Progenitor cell of endocrine pancreas (in vitro differentiated cells): ENCODE measurements at regions not wholly inside any gene's neighbourhood (a gene's known extent, or its start where the extent isn't known, plus 50 kb on each side); places are given as distances from the start of the nearest gene placed in this dataset.

Experiments used
- DNase-seq: peaks from one replicate; pipeline ENCODE4 v3.0.0; 2021; ENCODE audit warnings: low spot score; ENCODE audit not compliant: unreplicated experiment
- H3K27ac Mint-ChIP-seq: 2 replicates; pipeline ENCODE4 v1.8.0; 2021; ENCODE audit warnings: mild to moderate bottlenecking, moderate library complexity, mixed read lengths
- H3K27me3 Mint-ChIP-seq: 2 replicates; pipeline ENCODE4 v1.8.0; 2021; ENCODE audit warnings: mixed read lengths
- H3K36me3 Mint-ChIP-seq: 2 replicates; pipeline ENCODE4 v1.8.0; 2022; ENCODE audit warnings: mixed read lengths; ENCODE audit not compliant: insufficient read depth
- H3K4me1 Mint-ChIP-seq: 2 replicates; pipeline ENCODE4 v1.8.0; 2021; ENCODE audit warnings: low read depth, mixed read lengths
- H3K4me3 Mint-ChIP-seq: 2 replicates; pipeline ENCODE4 v1.8.0; 2021; ENCODE audit warnings: low read depth, mild to moderate bottlenecking, moderate library complexity, mixed read lengths
- H3K9me3 Mint-ChIP-seq: 2 replicates; pipeline ENCODE4 v1.8.0; 2021; ENCODE audit warnings: low read depth, mixed read lengths
- TF ChIP-seq, protein P1 (sequence below): fragments of 200-600 bp; sonication (generic); IDR thresholded peaks from one replicate; pipeline ENCODE4 v1.5.0; 2021; ENCODE audit warnings: antibody characterized with exemption, mild to moderate bottlenecking; ENCODE audit not compliant: unreplicated experiment

GRCh38 chr9:135372036-135372435 is 107.5 kb upstream of the PPP1R26 start:
- no peaks in the 10 kb centered on the region for H3K4me1 Mint-ChIP-seq
- H3K4me3 Mint-ChIP-seq, result no peak overlapping the region
- TF ChIP-seq, protein P1, sequence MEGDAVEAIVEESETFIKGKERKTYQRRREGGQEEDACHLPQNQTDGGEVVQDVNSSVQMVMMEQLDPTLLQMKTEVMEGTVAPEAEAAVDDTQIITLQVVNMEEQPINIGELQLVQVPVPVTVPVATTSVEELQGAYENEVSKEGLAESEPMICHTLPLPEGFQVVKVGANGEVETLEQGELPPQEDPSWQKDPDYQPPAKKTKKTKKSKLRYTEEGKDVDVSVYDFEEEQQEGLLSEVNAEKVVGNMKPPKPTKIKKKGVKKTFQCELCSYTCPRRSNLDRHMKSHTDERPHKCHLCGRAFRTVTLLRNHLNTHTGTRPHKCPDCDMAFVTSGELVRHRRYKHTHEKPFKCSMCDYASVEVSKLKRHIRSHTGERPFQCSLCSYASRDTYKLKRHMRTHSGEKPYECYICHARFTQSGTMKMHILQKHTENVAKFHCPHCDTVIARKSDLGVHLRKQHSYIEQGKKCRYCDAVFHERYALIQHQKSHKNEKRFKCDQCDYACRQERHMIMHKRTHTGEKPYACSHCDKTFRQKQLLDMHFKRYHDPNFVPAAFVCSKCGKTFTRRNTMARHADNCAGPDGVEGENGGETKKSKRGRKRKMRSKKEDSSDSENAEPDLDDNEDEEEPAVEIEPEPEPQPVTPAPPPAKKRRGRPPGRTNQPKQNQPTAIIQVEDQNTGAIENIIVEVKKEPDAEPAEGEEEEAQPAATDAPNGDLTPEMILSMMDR, result no peak
- peaks cover 16% of the 10 kb centered on the region for H3K27me3 Mint-ChIP-seq
- no peaks in the 10 kb centered on the region for H3K36me3 Mint-ChIP-seq
- H3K9me3 Mint-ChIP-seq, result no peaks in the 10 kb centered on the region
- H3K27ac Mint-ChIP-seq, result no peak overlapping the region
- no peak for DNase-seq

- H3K4me3 Mint-ChIP-seq, result no peak overlapping the region
- H3K36me3 Mint-ChIP-seq, result no peaks in the 10 kb centered on the region
- H3K9me3 Mint-ChIP-seq, result no peaks in the 10 kb centered on the region
- H3K27ac Mint-ChIP-seq, result no peak overlapping the region
- H3K4me1 Mint-ChIP-seq, result no peaks in the 10 kb centered on the region
- H3K27me3 Mint-ChIP-seq, result peaks cover 16% of the 10 kb centered on the region
- no peak for DNase-seq
- TF ChIP-seq, protein P1, result no peak
These were observed 107.0 kb upstream of the PPP1R26 start for GRCh38 chr9:135372501-135373008.

DNA sequence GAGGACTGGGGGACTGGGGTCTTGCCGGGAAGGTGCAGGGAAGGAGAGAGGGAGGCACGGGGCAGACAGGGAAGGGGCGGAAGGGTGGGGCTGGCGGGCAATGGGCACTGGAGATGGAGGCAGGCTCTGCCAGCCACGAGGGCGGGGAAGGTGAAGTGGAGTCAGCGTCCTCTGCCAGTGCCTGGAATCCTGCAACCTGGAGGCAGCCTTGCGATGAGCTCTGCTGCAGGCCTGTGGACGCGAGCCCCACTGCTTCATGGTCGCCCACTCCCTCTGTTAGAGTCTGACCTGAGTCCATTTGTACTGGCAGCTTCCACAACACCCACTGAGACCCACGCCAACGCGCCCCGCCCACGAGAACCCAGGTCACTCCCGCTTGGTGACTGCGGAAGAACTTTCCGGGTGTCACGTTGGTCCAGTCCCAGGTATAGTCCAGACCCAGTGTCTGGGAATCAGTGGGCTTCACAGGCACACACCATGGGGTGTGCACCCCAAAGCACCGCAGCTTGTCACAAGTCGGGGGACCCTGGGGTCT is 106.4 kb upstream of the PPP1R26 start:
- Mint-ChIP-seq H3K27me3 (peaks cover 16% of the 10 kb centered on the region), H3K36me3 (no peaks in the 10 kb centered on the region), H3K9me3 (no peaks in the 10 kb centered on the region), H3K4me1 (no peaks in the 10 kb centered on the region), H3K27ac (no peak overlapping the region), H3K4me3 (no peak overlapping the region)
- DNase-seq, result no peak
- TF ChIP-seq, protein P1, result no peak

DNA sequence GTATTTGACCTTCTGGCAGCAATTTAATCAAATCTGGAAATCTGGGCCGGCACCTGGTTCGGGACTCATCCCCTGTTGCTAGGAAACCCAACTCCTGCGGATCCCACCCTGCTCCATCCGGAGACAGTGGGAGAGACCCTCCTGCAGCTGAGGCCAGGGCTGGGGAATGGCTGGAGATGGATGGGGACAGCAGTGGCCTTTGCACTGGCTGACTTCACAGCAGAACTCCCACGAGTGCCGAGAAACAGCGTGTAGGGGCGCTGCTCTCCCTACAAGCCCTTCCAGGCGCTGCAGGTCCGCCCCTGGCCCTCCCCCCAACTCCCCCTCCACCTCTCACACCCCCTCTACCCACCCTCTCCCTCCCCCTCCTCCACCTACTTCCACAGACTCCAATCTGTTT is 105.8 kb upstream of the PPP1R26 start:
- H3K27ac Mint-ChIP-seq, result no peak overlapping the region
- no peak for DNase-seq
- peaks cover 13% of the 10 kb centered on the region for H3K27me3 Mint-ChIP-seq
- H3K9me3 Mint-ChIP-seq, result no peaks in the 10 kb centered on the region
- no peaks in the 10 kb centered on the region for H3K36me3 Mint-ChIP-seq
- H3K4me1 Mint-ChIP-seq, result no peaks in the 10 kb centered on the region
- no peak overlapping the region for H3K4me3 Mint-ChIP-seq
- TF ChIP-seq, protein P1, result no peak

- no peaks in the 10 kb centered on the region for H3K36me3 Mint-ChIP-seq
- H3K4me1 Mint-ChIP-seq, result no peaks in the 10 kb centered on the region
- DNase-seq, result no peak
- no peaks in the 10 kb centered on the region for H3K9me3 Mint-ChIP-seq
- H3K27ac Mint-ChIP-seq, result no peak overlapping the region
- TF ChIP-seq, protein P1, result no peak
- no peak overlapping the region for H3K4me3 Mint-ChIP-seq
- peaks cover 13% of the 10 kb centered on the region for H3K27me3 Mint-ChIP-seq
These were observed 105.0 kb upstream of the PPP1R26 start for GRCh38 chr9:135374591-135374990.
